ENCODE measurements at regions not wholly inside any gene's neighbourhood (a gene's known extent, or its start where the extent isn't known, plus 50 kb on each side); places are given as distances from the start of the nearest gene placed in this dataset.

DNA sequence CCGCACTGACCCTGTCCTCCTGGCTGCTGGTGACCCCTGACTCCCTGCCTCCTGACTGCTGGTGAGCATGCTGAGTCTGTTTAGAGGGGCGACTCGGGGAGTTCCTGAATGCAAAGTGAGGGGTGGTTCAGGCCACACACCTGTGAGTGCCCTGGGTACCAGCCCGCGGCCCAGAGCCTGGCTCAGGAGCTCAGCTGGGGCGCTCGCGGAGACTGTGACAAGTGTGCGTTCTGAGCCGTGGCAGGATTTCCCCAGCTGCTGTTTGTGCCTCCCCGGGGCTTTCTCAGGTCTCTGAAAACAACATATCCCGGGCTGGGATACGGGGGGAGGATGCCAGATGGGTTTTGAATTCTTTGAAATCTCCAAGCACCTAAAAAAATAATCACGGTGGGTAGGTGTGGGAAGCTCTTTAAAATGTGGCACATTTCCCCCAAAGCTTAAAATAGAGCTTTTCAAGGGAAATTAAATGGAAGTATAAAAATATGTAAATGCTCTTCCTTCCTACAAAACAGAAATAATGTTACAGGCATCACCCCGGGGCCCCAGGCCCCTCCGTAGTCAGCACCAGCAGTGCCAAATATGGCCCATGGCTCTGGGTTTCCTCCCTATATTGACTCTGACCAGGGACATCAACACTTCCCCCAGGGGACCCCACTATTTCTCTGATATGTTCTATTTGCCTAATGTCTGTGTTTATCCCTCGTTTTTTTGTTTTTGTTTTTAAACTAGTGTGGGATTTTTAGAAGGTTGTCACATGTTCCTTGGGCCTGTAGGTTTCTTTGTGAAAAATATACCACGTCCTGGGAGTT lies 49.9 kb upstream of the TAGAP start:
- no peak for TF ChIP-seq SIN3A (IDR thresholded peaks at IDR 0.05; ENCODE audit: borderline replicate concordance, insufficient read depth, low read depth, low read length)
- TF ChIP-seq, protein P1, sequence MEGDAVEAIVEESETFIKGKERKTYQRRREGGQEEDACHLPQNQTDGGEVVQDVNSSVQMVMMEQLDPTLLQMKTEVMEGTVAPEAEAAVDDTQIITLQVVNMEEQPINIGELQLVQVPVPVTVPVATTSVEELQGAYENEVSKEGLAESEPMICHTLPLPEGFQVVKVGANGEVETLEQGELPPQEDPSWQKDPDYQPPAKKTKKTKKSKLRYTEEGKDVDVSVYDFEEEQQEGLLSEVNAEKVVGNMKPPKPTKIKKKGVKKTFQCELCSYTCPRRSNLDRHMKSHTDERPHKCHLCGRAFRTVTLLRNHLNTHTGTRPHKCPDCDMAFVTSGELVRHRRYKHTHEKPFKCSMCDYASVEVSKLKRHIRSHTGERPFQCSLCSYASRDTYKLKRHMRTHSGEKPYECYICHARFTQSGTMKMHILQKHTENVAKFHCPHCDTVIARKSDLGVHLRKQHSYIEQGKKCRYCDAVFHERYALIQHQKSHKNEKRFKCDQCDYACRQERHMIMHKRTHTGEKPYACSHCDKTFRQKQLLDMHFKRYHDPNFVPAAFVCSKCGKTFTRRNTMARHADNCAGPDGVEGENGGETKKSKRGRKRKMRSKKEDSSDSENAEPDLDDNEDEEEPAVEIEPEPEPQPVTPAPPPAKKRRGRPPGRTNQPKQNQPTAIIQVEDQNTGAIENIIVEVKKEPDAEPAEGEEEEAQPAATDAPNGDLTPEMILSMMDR (IDR thresholded peaks at IDR 0.05) = no peak
- TF ChIP-seq POLR2AphosphoS5 (IDR thresholded peaks at IDR 0.05; ENCODE audit: low read depth, low read length) = no peak
